Naive B cell (primary cell): ENCODE measurements at regions not wholly inside any gene's neighbourhood (a gene's known extent, or its start where the extent isn't known, plus 50 kb on each side); places are given as distances from the start of the nearest gene placed in this dataset.

ENCODE experiments used
- ATAC-seq, 2 donors: fragments of 150-1000 bp; cut with Tn5 transposase; 2 replicates each; pipeline ENCODE4 v1.10.0; 2021; ENCODE audit warnings: low read depth in 2 of 2, mild to moderate bottlenecking in 2 of 2, moderate library complexity in 2 of 2
- DNase-seq: peaks from one replicate; pipeline ENCODE4 v3.0.0; 2022
- H3K27ac Mint-ChIP-seq, 6 donors: one replicate each; pipeline ENCODE4 v1.8.0; 2020 to 2022; ENCODE audit warnings: mild to moderate bottlenecking in 6 of 6, mixed read lengths in 6 of 6, moderate library complexity in 5 of 6, inconsistent platforms in 2 of 6
- H3K27me3 Mint-ChIP-seq, 3 donors: one replicate each; pipeline ENCODE4 v1.8.0; 2021 to 2022; ENCODE audit warnings: mixed read lengths in 3 of 3, mild to moderate bottlenecking in 1 of 3
- H3K36me3 Mint-ChIP-seq, 2 donors: one replicate each; pipeline ENCODE4 v1.8.0; 2020 to 2022; ENCODE audit warnings: mixed read lengths in 2 of 2, inconsistent platforms in 1 of 2, mild to moderate bottlenecking in 1 of 2
- H3K4me1 Mint-ChIP-seq, 3 donors: one replicate each; pipeline ENCODE4 v1.8.0; 2020 to 2022; ENCODE audit warnings: mixed read lengths in 3 of 3, inconsistent platforms in 1 of 3, mild to moderate bottlenecking in 1 of 3, moderate library complexity in 1 of 3
- H3K4me3 Mint-ChIP-seq, 8 donors: one replicate each; pipeline ENCODE4 v1.8.0; 2020 to 2022; ENCODE audit warnings: mild to moderate bottlenecking in 8 of 8, mixed read lengths in 8 of 8, moderate library complexity in 8 of 8, inconsistent platforms in 2 of 8
- H3K9me3 Mint-ChIP-seq, 7 donors: one replicate each; pipeline ENCODE4 v1.8.0; 2020 to 2022; ENCODE audit warnings: mixed read lengths in 7 of 7, mild to moderate bottlenecking in 5 of 7, inconsistent platforms in 2 of 7, moderate library complexity in 1 of 7

- Mint-ChIP-seq H3K27ac (no peak overlapping the region), H3K27me3 (no peaks in the 10 kb centered on the region), H3K4me1 (no peaks in the 10 kb centered on the region), H3K36me3 (no peaks in the 10 kb centered on the region), H3K9me3 (peaks cover 1 to 20% (median 8%) of the 10 kb centered on the region in 7 donors), H3K4me3 (no peak overlapping the region)
- DNase-seq (no peak), ATAC-seq (no peak)
Measured at GRCh38 chr13:34502621-34503020, 439.4 kb upstream of the NBEA start.

GRCh38 chr13:34506796-34507195, 435.3 kb upstream of the NBEA start:
- Mint-ChIP-seq H3K27ac (no peak overlapping the region), H3K36me3 (no peaks in the 10 kb centered on the region), H3K4me1 (no peaks in the 10 kb centered on the region), H3K9me3 (peaks cover 4 to 16% (median 11%) of the 10 kb centered on the region in 7 donors), H3K4me3 (no peak overlapping the region), H3K27me3 (no peaks in the 10 kb centered on the region)
- no peak for ATAC-seq
- DNase-seq = no peak

GRCh38 chr13:34507630-34508029, 434.4 kb upstream of the NBEA start:
- DNase-seq (no peak), ATAC-seq (no peak)
- Mint-ChIP-seq H3K36me3 (no peaks in the 10 kb centered on the region), H3K27me3 (no peaks in the 10 kb centered on the region), H3K27ac (no peak overlapping the region), H3K4me1 (no peaks in the 10 kb centered on the region), H3K9me3 (peaks cover 3 to 13% (median 11%) of the 10 kb centered on the region in 7 donors), H3K4me3 (no peak overlapping the region)

DNA sequence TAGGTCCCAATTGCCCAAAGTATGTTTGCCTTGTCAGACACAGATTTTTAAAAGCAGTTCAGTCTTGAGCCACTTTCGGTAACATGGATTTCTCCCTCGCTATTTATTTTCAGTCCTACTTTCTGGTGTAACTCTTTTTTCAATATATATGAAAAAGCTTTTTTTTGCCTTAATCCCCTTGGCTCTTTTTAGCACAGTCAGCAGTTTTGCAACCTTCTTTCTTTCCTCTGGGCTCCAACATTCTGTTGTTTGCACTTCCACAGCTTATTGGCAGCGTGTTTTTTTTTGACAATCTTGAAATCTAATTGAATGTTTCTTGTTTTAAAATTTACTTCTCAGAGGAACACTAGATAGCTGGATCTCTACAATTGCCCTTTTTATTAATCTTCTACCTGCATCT, 429.3 kb upstream of the NBEA start:
- Mint-ChIP-seq H3K4me1 (no peaks in the 10 kb centered on the region), H3K9me3 (peaks cover 3 to 14% (median 5%) of the 10 kb centered on the region in 7 donors), H3K27ac (peak overlapping the region in 1 of 6 donors; percentile 11), H3K4me3 (no peak overlapping the region), H3K36me3 (no peaks in the 10 kb centered on the region), H3K27me3 (no peaks in the 10 kb centered on the region)
- DNase-seq = no peak
- ATAC-seq = no peak

- no peaks in the 10 kb centered on the region for H3K36me3 Mint-ChIP-seq
- DNase-seq = no peak
- H3K27ac Mint-ChIP-seq = no peak overlapping the region
- H3K4me1 Mint-ChIP-seq = no peaks in the 10 kb centered on the region
- H3K27me3 Mint-ChIP-seq = no peaks in the 10 kb centered on the region
- no peak for ATAC-seq
- H3K9me3 Mint-ChIP-seq = peaks cover 3 to 18% (median 5%) of the 10 kb centered on the region in 7 donors
- no peak overlapping the region for H3K4me3 Mint-ChIP-seq
Measured at GRCh38 chr13:34513526-34513925, 428.5 kb upstream of the NBEA start.

DNA sequence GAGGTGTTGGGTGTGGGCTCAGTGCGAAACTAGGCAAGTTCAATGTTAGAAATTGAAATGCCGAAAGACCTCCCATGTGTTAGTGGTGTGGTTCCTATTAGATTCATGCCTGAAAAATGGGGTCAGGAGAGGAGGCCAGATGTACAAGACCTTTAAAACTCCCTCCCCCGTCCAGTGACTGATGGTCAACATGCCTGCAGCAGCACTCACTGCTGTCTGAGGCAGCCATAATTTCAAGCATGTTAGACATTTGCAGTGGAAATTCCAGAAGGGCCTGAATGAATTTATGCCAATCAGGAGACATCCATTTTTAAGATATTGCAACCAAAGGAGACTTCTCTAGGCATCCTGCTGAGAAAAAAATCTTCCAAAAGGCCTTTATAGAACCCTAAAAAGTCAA, 426.9 kb upstream of the NBEA start:
- no peak overlapping the region for H3K4me3 Mint-ChIP-seq
- no peaks in the 10 kb centered on the region for H3K4me1 Mint-ChIP-seq
- DNase-seq = no peak
- H3K27ac Mint-ChIP-seq = no peak overlapping the region
- no peak for ATAC-seq
- H3K9me3 Mint-ChIP-seq = peaks cover 3 to 14% (median 5%) of the 10 kb centered on the region in 7 donors
- H3K36me3 Mint-ChIP-seq = peaks cover 0 to 4% of the 10 kb centered on the region in 2 donors
- no peaks in the 10 kb centered on the region for H3K27me3 Mint-ChIP-seq

- no peaks in the 10 kb centered on the region for H3K4me1 Mint-ChIP-seq
- no peak for ATAC-seq
Measured at GRCh38 chr13:34521171-34521570, 420.9 kb upstream of the NBEA start.

GRCh38 chr13:34522808-34523207, 419.3 kb upstream of the NBEA start:
- DNase-seq (no peak), ATAC-seq (no peak)
- Mint-ChIP-seq H3K27me3 (no peaks in the 10 kb centered on the region), H3K27ac (no peak overlapping the region), H3K36me3 (peaks cover 0 to 4% of the 10 kb centered on the region in 2 donors), H3K4me3 (no peak overlapping the region), H3K4me1 (no peaks in the 10 kb centered on the region), H3K9me3 (peaks cover 0 to 6% (median 0%) of the 10 kb centered on the region in 7 donors)

More at GRCh38 chr13:34521171-34521570, 420.9 kb upstream of the NBEA start:
- Mint-ChIP-seq H3K36me3 (peaks cover 0 to 4% of the 10 kb centered on the region in 2 donors), H3K27ac (peak overlapping the region in 1 of 6 donors; percentile 30), H3K4me3 (no peak overlapping the region), H3K27me3 (no peaks in the 10 kb centered on the region), H3K9me3 (peaks cover 0 to 4% (median 0%) of the 10 kb centered on the region in 7 donors)
- DNase-seq = no peak

DNA sequence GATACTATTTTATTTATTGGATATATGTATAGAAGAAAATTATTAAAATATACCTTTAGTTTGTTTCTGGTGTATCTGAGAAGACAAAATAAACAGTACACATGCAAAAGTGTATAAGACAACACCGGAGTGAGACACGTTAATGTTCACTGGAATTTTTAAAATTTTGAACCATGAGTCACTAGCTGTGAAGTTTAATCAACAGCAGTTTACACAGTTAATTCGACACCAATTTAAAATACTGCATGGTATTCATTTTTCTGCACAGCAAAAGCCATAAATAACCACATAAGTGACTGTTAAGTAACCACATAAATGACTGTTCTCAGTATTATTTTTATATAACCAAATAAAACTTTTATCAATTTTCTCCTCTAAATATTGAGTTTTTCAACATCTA, 418.7 kb upstream of the NBEA start:
- Mint-ChIP-seq H3K27me3 (no peaks in the 10 kb centered on the region), H3K4me1 (no peaks in the 10 kb centered on the region), H3K9me3 (peaks cover 0 to 6% (median 0%) of the 10 kb centered on the region in 7 donors), H3K36me3 (peaks cover 0 to 4% of the 10 kb centered on the region in 2 donors), H3K4me3 (no peak overlapping the region), H3K27ac (no peak overlapping the region)
- DNase-seq (no peak), ATAC-seq (no peak)

DNA sequence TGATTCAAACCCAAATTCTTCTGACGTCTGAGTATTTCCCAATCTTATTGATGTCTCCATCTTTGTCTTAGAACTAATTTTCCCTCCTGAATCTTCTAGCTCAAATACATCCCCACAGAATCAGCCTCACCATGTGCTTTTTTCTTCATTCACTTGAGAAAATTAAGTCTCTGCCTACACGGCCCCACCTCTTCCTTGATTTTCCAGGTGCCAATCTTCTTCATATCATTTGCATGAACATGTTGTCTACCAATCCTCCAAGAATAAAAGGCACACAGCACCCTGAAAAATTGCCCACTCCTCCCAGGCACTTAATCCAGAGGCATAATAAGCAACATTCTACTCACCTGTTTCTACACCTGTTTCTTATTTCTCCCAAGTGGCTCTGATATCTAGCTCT, 408.1 kb upstream of the NBEA start:
- ATAC-seq = no peak
- Mint-ChIP-seq H3K27me3 (no peaks in the 10 kb centered on the region), H3K4me3 (no peak overlapping the region), H3K9me3 (peaks cover 8 to 21% (median 15%) of the 10 kb centered on the region in 7 donors), H3K27ac (no peak overlapping the region), H3K36me3 (peaks cover 0 to 6% of the 10 kb centered on the region in 2 donors), H3K4me1 (no peaks in the 10 kb centered on the region)
- no peak for DNase-seq

GRCh38 chr13:34542321-34542720, 399.7 kb upstream of the NBEA start:
- no peak overlapping the region for H3K27ac Mint-ChIP-seq
- H3K27me3 Mint-ChIP-seq = no peaks in the 10 kb centered on the region
- H3K4me1 Mint-ChIP-seq = no peaks in the 10 kb centered on the region
- H3K4me3 Mint-ChIP-seq = no peak overlapping the region
- H3K36me3 Mint-ChIP-seq = no peaks in the 10 kb centered on the region
- ATAC-seq = no peak
- DNase-seq = no peak
- H3K9me3 Mint-ChIP-seq = peaks cover 0 to 12% (median 2%) of the 10 kb centered on the region in 7 donors

DNA sequence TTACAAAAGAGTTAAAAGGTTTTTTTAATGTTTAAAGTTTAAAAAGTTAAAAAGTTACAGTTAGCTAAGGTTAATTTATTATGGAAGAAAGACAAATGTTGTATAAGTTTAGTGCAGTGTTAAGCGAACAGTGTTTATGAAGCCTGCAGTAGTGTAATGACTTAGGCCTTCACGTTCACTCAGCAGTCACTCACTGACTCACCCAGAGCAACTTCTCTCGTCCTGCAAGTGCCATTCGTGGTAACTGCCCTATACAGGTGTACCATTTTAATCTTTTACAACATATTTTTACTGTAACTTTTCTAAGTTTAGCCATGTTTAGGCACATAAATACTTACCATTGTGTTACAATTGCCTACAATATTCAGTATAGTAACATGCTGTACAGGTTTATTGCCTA, 398.2 kb upstream of the NBEA start:
- no peaks in the 10 kb centered on the region for H3K4me1 Mint-ChIP-seq
- no peaks in the 10 kb centered on the region for H3K27me3 Mint-ChIP-seq
- H3K9me3 Mint-ChIP-seq = peaks cover 0 to 9% (median 4%) of the 10 kb centered on the region in 7 donors
- no peak for ATAC-seq
- DNase-seq = no peak
- H3K27ac Mint-ChIP-seq = no peak overlapping the region
- no peaks in the 10 kb centered on the region for H3K36me3 Mint-ChIP-seq
- no peak overlapping the region for H3K4me3 Mint-ChIP-seq

GRCh38 chr13:34545461-34545860, 396.6 kb upstream of the NBEA start:
- no peak for DNase-seq
- Mint-ChIP-seq H3K4me1 (no peaks in the 10 kb centered on the region), H3K27ac (no peak overlapping the region), H3K4me3 (no peak overlapping the region), H3K9me3 (peaks cover 0 to 5% (median 2%) of the 10 kb centered on the region in 7 donors), H3K36me3 (no peaks in the 10 kb centered on the region), H3K27me3 (no peaks in the 10 kb centered on the region)
- ATAC-seq = no peak

DNA sequence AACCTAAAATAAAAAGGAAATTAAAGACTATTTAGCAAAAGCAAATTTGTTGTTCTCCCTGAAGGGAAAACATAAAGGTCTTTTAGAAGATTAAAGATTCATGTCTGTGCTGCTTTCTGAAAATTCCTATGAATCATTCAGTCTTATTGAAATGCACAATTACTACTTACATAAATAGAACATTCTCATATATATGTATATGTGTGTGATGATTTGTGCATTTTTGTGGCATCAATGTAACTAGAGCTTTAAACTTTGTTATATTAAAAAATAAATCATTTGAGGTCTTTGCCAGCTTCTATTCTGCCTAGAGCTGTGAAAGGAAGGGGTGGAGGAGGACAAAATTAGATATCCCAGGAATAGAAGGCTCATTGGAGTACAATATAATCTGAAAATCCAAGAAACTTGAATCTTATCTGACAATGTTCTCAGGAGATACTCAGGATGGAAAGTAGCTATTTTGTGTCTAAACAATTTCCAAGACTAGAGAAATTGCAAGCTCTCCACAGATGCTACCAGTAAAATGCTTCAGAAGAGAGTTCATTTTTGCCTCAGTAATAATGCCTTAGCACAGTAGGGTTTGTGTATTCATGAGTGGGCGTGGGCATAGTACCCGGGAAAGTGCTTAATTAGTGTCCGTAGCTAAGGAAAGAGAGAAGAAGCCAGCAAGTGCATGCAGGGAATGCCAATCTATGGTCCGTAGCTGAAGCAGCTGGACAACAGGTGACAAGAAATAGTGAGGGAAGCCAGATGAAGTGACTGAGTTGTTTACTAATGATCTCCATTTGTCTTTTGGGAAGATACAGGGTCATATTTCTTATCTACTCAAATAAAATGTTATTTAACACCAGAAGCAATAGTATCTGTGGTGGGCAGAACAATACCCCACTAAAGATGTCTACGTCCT, 395.5 kb upstream of the NBEA start:
- H3K4me3 Mint-ChIP-seq = no peak overlapping the region
- H3K4me1 Mint-ChIP-seq = no peaks in the 10 kb centered on the region

More for the DNA sequence above, 395.5 kb upstream of the NBEA start:
- H3K9me3 Mint-ChIP-seq = peaks cover 0 to 5% (median 2%) of the 10 kb centered on the region in 7 donors
- H3K27ac Mint-ChIP-seq = peak overlapping the region in 1 of 6 donors; percentile 58
- ATAC-seq = no peak
- DNase-seq = no peak
- H3K36me3 Mint-ChIP-seq = no peaks in the 10 kb centered on the region
- H3K27me3 Mint-ChIP-seq = no peaks in the 10 kb centered on the region
